Osteocyte (in vitro differentiated cells): ENCODE measurements at regions not wholly inside any gene's neighbourhood (a gene's known extent, or its start where the extent isn't known, plus 50 kb on each side); places are given as distances from the start of the nearest gene placed in this dataset.
A peak's percentile ranks its signal among the peaks of the same experiment; 100 is the strongest.

ENCODE experiments used
- DNase-seq: peaks from one replicate; pipeline ENCODE4 v3.0.0; 2021; ENCODE audit warnings: mixed read lengths; ENCODE audit not compliant: unreplicated experiment; ENCODE audit errors: extremely low spot score
- H3K27ac Mint-ChIP-seq: one replicate; pipeline ENCODE4 v1.8.0; 2021; ENCODE audit warnings: mild to moderate bottlenecking, mixed read lengths; ENCODE audit not compliant: unreplicated experiment
- H3K27me3 Mint-ChIP-seq: one replicate; pipeline ENCODE4 v1.8.0; 2021; ENCODE audit warnings: mixed read lengths; ENCODE audit not compliant: unreplicated experiment
- H3K36me3 Mint-ChIP-seq: one replicate; pipeline ENCODE4 v1.8.0; 2021; ENCODE audit warnings: mixed read lengths; ENCODE audit not compliant: unreplicated experiment
- H3K4me1 Mint-ChIP-seq: one replicate; pipeline ENCODE4 v1.8.0; 2021; ENCODE audit warnings: mixed read lengths; ENCODE audit not compliant: unreplicated experiment
- H3K4me3 Mint-ChIP-seq: one replicate; pipeline ENCODE4 v1.8.0; 2021; ENCODE audit warnings: mild to moderate bottlenecking, moderate library complexity, mixed read lengths; ENCODE audit not compliant: unreplicated experiment
- H3K9me3 Mint-ChIP-seq: one replicate; pipeline ENCODE4 v1.8.0; 2021; ENCODE audit warnings: mixed read lengths; ENCODE audit not compliant: unreplicated experiment
- CTCF ChIP-seq: fragments of 200-600 bp; sonication (generic); IDR thresholded peaks from 2 replicates; pipeline ENCODE4 v1.5.0; 2021; ENCODE audit warnings: antibody characterized with exemption, mild to moderate bottlenecking, moderate library complexity

- TF ChIP-seq CTCF: no peak
- H3K4me1 Mint-ChIP-seq: peaks cover 14% of the 10 kb centered on the region
- no peaks in the 10 kb centered on the region for H3K9me3 Mint-ChIP-seq
- DNase-seq: no peak
- H3K36me3 Mint-ChIP-seq: no peaks in the 10 kb centered on the region
- no peaks in the 10 kb centered on the region for H3K27me3 Mint-ChIP-seq
- H3K27ac Mint-ChIP-seq: no peak overlapping the region
- H3K4me3 Mint-ChIP-seq: no peak overlapping the region
These were observed 1169.4 kb downstream of the BRD1 start for GRCh38 chr22:48658246-48658645.

- Mint-ChIP-seq H3K36me3 (no peaks in the 10 kb centered on the region), H3K27me3 (no peaks in the 10 kb centered on the region), H3K4me1 (peaks cover 14% of the 10 kb centered on the region), H3K9me3 (no peaks in the 10 kb centered on the region), H3K27ac (peak overlapping the region; percentile 65), H3K4me3 (no peak overlapping the region)
- TF ChIP-seq CTCF: no peak
- no peak for DNase-seq
These were observed 1173.2 kb downstream of the BRD1 start for GRCh38 chr22:48654492-48654891.

GRCh38 chr22:48653929-48654328, 1173.7 kb downstream of the BRD1 start:
- TF ChIP-seq CTCF: no peak
- Mint-ChIP-seq H3K27me3 (no peaks in the 10 kb centered on the region), H3K36me3 (no peaks in the 10 kb centered on the region), H3K4me1 (peaks cover 14% of the 10 kb centered on the region), H3K4me3 (no peak overlapping the region), H3K27ac (no peak overlapping the region), H3K9me3 (no peaks in the 10 kb centered on the region)
- no peak for DNase-seq

- no peak for TF ChIP-seq CTCF
- Mint-ChIP-seq H3K27ac (no peak overlapping the region), H3K4me3 (no peak overlapping the region), H3K36me3 (no peaks in the 10 kb centered on the region), H3K27me3 (no peaks in the 10 kb centered on the region), H3K4me1 (peaks cover 14% of the 10 kb centered on the region), H3K9me3 (no peaks in the 10 kb centered on the region)
- no peak for DNase-seq
These were observed 1174.4 kb downstream of the BRD1 start for GRCh38 chr22:48653306-48653705.

- H3K4me3 Mint-ChIP-seq: no peak overlapping the region
- no peaks in the 10 kb centered on the region for H3K9me3 Mint-ChIP-seq
- no peak overlapping the region for H3K27ac Mint-ChIP-seq
- H3K27me3 Mint-ChIP-seq: no peaks in the 10 kb centered on the region
- no peak for DNase-seq
- peaks cover 14% of the 10 kb centered on the region for H3K4me1 Mint-ChIP-seq
- H3K36me3 Mint-ChIP-seq: no peaks in the 10 kb centered on the region
- TF ChIP-seq CTCF: no peak
These were observed 1174.9 kb downstream of the BRD1 start for GRCh38 chr22:48652796-48653195.
